Right renal pelvis (tissue), 4 donors: ENCODE measurements at regions not wholly inside any gene's neighbourhood (a gene's known extent, or its start where the extent isn't known, plus 50 kb on each side); places are given as distances from the start of the nearest gene placed in this dataset.

ENCODE experiments used
- DNase-seq, 4 donors: peaks; one replicate each; pipeline ENCODE4 v3.0.0-alpha.2; 2013; ENCODE audit warnings: low read depth in 4 of 4, low spot score in 3 of 4, missing footprints in 1 of 4

GRCh38 chr1:118254491-118255425, 69.7 kb upstream of the SPAG17 start:
- no peak for DNase-seq

- no peak for DNase-seq
Observed at GRCh38 chr1:118254001-118254400, 69.0 kb upstream of the SPAG17 start.

- DNase-seq, result no peak
Observed at GRCh38 chr1:118253053-118253915, 68.3 kb upstream of the SPAG17 start.

- no peak for DNase-seq
Observed at GRCh38 chr1:118252624-118253023, 67.6 kb upstream of the SPAG17 start.

- DNase-seq, result no peak
Observed at GRCh38 chr1:118250232-118250631, 65.2 kb upstream of the SPAG17 start.

GRCh38 chr1:118249641-118250040, 64.6 kb upstream of the SPAG17 start:
- no peak for DNase-seq

- no peak for DNase-seq
Observed at GRCh38 chr1:118247593-118247992, 62.6 kb upstream of the SPAG17 start.

GRCh38 chr1:118246646-118247045, 61.6 kb upstream of the SPAG17 start:
- no peak for DNase-seq

- no peak for DNase-seq
Observed at GRCh38 chr1:118244194-118244593, 59.2 kb upstream of the SPAG17 start.

GRCh38 chr1:118243269-118243668, 58.2 kb upstream of the SPAG17 start:
- no peak for DNase-seq
